Activated naive CD4-positive, alpha-beta T cell treated with anti-CD3 and anti-CD28 coated beads, Interleukin-2, amount 50 U/mL, for 24 hours (primary cell): ENCODE measurements at regions not wholly inside any gene's neighbourhood (a gene's known extent, or its start where the extent isn't known, plus 50 kb on each side); places are given as distances from the start of the nearest gene placed in this dataset.
"Not testable (repeated sequence)": the region's sequence is repeated elsewhere in the genome, so short reads cannot be mapped to it uniquely, and the experiment has no call there.

ENCODE experiments used
- H3K27ac Mint-ChIP-seq: one replicate; pipeline ENCODE4 v1.8.0; 2021; ENCODE audit warnings: mild to moderate bottlenecking, mixed read lengths
- H3K27me3 Mint-ChIP-seq: one replicate; pipeline ENCODE4 v1.8.0; 2021; ENCODE audit warnings: mixed read lengths
- H3K36me3 Mint-ChIP-seq: one replicate; pipeline ENCODE4 v1.8.0; 2021; ENCODE audit warnings: mixed read lengths
- H3K4me1 Mint-ChIP-seq: one replicate; pipeline ENCODE4 v1.8.0; 2021; ENCODE audit warnings: mixed read lengths
- H3K4me3 Mint-ChIP-seq: one replicate; pipeline ENCODE4 v1.8.0; 2021; ENCODE audit warnings: mild to moderate bottlenecking, mixed read lengths
- H3K9me3 Mint-ChIP-seq: one replicate; pipeline ENCODE4 v1.8.0; 2021; ENCODE audit warnings: mixed read lengths

DNA sequence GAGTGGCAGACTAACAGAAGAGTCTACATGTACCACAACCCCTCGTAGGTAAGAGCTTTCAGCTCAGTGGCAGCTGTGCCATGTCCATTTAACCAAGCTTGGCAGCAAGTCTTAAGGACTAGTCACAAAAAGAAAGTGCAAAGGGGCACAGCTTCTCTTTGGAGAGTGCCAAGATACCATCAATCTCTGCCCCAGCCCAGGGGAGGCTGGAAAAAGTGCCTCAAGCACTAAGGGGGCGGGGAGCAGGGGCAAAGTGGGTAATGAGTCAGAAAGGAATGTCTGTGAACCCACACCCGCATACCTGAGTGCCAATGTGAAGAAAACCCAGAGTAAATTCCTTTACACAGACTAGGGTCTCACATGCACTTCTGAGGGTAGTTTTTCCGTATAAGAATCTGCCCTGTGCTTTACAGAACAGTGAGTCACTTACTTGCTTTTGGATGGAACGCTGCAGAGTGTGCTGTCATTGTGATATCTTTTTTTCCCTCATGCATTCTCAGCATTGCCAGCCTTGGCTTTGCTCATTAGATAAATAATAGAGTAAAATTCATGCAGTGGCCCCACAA lies 219.8 kb downstream of the ZNF674 start:
- Mint-ChIP-seq H3K27ac (peak overlapping the region; percentile 92), H3K4me3 (peak overlapping the region; percentile 57), H3K9me3 (no peaks in the 10 kb centered on the region), H3K27me3 (no peaks in the 10 kb centered on the region), H3K4me1 (peaks cover 58% of the 10 kb centered on the region), H3K36me3 (no peaks in the 10 kb centered on the region)

GRCh38 chrX:46324166-46324565 lies 221.1 kb downstream of the ZNF674 start:
- H3K4me1 Mint-ChIP-seq: peaks cover 68% of the 10 kb centered on the region
- no peak overlapping the region for H3K27ac Mint-ChIP-seq

GRCh38 chrX:46322929-46323328 lies 222.3 kb downstream of the ZNF674 start:
- H3K27ac Mint-ChIP-seq: peak overlapping the region; percentile 69
- H3K4me1 Mint-ChIP-seq: peaks cover 73% of the 10 kb centered on the region
- H3K4me3 Mint-ChIP-seq: peak overlapping the region; percentile 45
- not testable (repeated sequence) for H3K36me3 Mint-ChIP-seq, H3K9me3 Mint-ChIP-seq, H3K27me3 Mint-ChIP-seq

More at GRCh38 chrX:46324166-46324565, 221.1 kb downstream of the ZNF674 start:
- Mint-ChIP-seq H3K36me3 (no peaks in the 10 kb centered on the region), H3K4me3 (no peak overlapping the region), H3K9me3 (no peaks in the 10 kb centered on the region), H3K27me3 (no peaks in the 10 kb centered on the region)

DNA sequence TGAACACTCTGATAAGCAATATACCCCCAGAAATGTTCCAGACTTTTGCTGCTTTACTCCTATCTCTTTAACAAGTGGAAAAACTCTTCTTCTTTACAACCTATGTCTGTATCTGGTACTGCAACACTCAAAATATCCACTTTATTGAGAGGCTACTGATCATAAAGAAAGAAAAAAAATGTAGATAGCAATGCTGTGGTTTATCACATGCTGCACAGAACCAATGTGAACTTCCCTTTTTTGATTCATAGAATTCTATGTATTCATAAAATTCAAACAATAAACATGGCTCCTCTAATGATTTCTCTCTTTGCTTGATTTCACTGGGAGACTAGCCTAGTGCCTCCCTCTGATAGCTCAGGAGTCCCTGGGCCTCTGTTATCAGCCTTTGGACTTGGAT lies 223.5 kb downstream of the ZNF674 start:
- Mint-ChIP-seq H3K9me3 (no peaks in the 10 kb centered on the region), H3K36me3 (no peaks in the 10 kb centered on the region), H3K27ac (peak overlapping the region; percentile 94), H3K4me1 (peaks cover 72% of the 10 kb centered on the region), H3K27me3 (no peaks in the 10 kb centered on the region), H3K4me3 (peak overlapping the region; percentile 7)

- no peaks in the 10 kb centered on the region for H3K9me3 Mint-ChIP-seq
- peak overlapping the region; percentile 47 for H3K4me3 Mint-ChIP-seq
- no peaks in the 10 kb centered on the region for H3K36me3 Mint-ChIP-seq
- H3K4me1 Mint-ChIP-seq: peaks cover 61% of the 10 kb centered on the region
- H3K27ac Mint-ChIP-seq: peak overlapping the region; percentile 94
- no peaks in the 10 kb centered on the region for H3K27me3 Mint-ChIP-seq
Observed at GRCh38 chrX:46319750-46320149, 225.5 kb downstream of the ZNF674 start.

- no peak overlapping the region for H3K4me3 Mint-ChIP-seq
- no peaks in the 10 kb centered on the region for H3K27me3 Mint-ChIP-seq
- no peak overlapping the region for H3K27ac Mint-ChIP-seq
- H3K4me1 Mint-ChIP-seq: peaks cover 58% of the 10 kb centered on the region
- no peaks in the 10 kb centered on the region for H3K36me3 Mint-ChIP-seq
- no peaks in the 10 kb centered on the region for H3K9me3 Mint-ChIP-seq
Observed at GRCh38 chrX:46318551-46318950, 226.7 kb downstream of the ZNF674 start.

- H3K36me3 Mint-ChIP-seq: no peaks in the 10 kb centered on the region
- H3K27me3 Mint-ChIP-seq: no peaks in the 10 kb centered on the region
- H3K27ac Mint-ChIP-seq: no peak overlapping the region
- H3K4me3 Mint-ChIP-seq: no peak overlapping the region
- H3K4me1 Mint-ChIP-seq: peaks cover 44% of the 10 kb centered on the region
- no peaks in the 10 kb centered on the region for H3K9me3 Mint-ChIP-seq
Observed at GRCh38 chrX:46317163-46317562, 228.1 kb downstream of the ZNF674 start.

DNA sequence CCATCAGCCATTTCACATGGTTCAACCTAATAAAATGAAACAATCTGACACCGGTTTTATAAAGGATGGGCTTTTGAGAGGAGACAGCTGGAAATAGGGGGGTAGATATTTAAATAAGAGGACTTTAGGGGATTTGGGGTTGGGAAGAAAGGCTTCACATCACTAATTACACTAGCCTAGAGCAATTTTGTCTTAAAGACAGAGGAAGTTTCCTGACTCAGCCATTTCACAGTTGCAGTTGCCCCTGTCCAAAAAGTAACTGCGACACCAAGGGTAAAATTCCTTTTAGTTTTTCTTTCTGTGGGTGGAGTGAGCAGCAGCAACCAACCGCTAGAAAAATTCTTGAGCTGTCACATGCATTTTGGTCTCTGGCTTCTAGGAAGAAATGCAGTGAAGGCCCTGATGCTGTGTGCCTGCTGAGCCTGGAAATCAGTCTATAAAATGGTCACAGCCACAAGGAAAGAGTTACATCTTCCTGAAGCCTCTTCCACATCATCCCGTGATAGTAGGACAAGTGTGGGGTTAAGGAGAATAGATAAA lies 233.6 kb downstream of the ZNF674 start:
- Mint-ChIP-seq H3K27me3 (no peaks in the 10 kb centered on the region), H3K27ac (no peak overlapping the region), H3K4me1 (peaks cover 10% of the 10 kb centered on the region), H3K9me3 (no peaks in the 10 kb centered on the region), H3K36me3 (no peaks in the 10 kb centered on the region), H3K4me3 (no peak overlapping the region)

GRCh38 chrX:46310815-46311497 lies 234.3 kb downstream of the ZNF674 start:
- Mint-ChIP-seq H3K4me1 (peaks cover 10% of the 10 kb centered on the region), H3K4me3 (no peak overlapping the region), H3K27ac (no peak overlapping the region), H3K36me3 (no peaks in the 10 kb centered on the region), H3K27me3 (no peaks in the 10 kb centered on the region), H3K9me3 (no peaks in the 10 kb centered on the region)

- H3K4me1 Mint-ChIP-seq: peaks cover 10% of the 10 kb centered on the region
Observed at GRCh38 chrX:46308110-46308509, 237.1 kb downstream of the ZNF674 start.

DNA sequence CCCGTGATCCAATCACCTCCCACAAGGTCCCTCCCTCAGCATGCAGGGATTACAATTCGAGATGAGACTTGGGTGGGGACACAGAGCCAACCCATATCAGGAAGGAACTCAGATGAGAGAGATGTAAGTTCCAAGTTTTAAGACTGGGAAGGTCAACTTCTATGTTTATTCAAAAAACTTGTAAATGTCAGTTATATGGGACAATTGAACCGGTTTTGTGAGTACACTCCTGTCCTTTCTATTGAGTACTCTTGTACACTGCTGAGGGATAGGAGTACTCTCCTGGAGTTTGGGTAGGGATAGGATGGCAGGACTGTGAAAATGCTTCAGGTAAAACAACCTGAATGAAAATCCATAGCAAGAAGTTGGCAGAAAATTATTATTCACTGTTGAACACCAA lies 239.1 kb downstream of the ZNF674 start:
- no peak overlapping the region for H3K27ac Mint-ChIP-seq
- no peaks in the 10 kb centered on the region for H3K27me3 Mint-ChIP-seq
- no peaks in the 10 kb centered on the region for H3K9me3 Mint-ChIP-seq
- peaks cover 4% of the 10 kb centered on the region for H3K36me3 Mint-ChIP-seq
- peaks cover 6% of the 10 kb centered on the region for H3K4me1 Mint-ChIP-seq
- H3K4me3 Mint-ChIP-seq: no peak overlapping the region

More at GRCh38 chrX:46308110-46308509, 237.1 kb downstream of the ZNF674 start:
- Mint-ChIP-seq H3K4me3 (no peak overlapping the region), H3K27ac (no peak overlapping the region), H3K9me3 (no peaks in the 10 kb centered on the region), H3K36me3 (peaks cover 4% of the 10 kb centered on the region), H3K27me3 (no peaks in the 10 kb centered on the region)

DNA sequence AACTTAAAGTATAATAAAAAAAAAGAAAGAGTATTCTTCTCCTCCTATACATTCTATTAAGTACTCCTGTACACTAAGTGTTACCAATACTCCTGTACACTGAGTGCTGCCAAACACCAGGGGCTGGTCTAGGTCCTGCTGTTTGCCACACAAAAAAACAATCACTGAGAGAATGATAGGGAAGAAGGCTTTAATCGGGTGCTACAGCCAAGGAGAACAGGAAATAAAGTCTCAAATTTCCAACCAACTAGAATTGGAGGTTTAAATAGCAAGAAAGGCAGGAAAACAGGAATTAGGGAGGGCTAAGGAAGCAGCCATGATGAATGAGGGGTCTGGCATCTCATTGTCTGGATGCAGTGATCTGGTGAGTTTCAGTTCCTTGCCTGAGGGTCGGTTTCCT lies 239.8 kb downstream of the ZNF674 start:
- Mint-ChIP-seq H3K27ac (no peak overlapping the region), H3K36me3 (peaks cover 4% of the 10 kb centered on the region), H3K27me3 (no peaks in the 10 kb centered on the region), H3K9me3 (no peaks in the 10 kb centered on the region), H3K4me3 (no peak overlapping the region), H3K4me1 (no peaks in the 10 kb centered on the region)

- no peaks in the 10 kb centered on the region for H3K4me1 Mint-ChIP-seq
- peaks cover 4% of the 10 kb centered on the region for H3K36me3 Mint-ChIP-seq
- H3K9me3 Mint-ChIP-seq: no peaks in the 10 kb centered on the region
- H3K27me3 Mint-ChIP-seq: no peaks in the 10 kb centered on the region
- H3K27ac Mint-ChIP-seq: no peak overlapping the region
- no peak overlapping the region for H3K4me3 Mint-ChIP-seq
Observed at GRCh38 chrX:46301903-46302302, 243.3 kb downstream of the ZNF674 start.

DNA sequence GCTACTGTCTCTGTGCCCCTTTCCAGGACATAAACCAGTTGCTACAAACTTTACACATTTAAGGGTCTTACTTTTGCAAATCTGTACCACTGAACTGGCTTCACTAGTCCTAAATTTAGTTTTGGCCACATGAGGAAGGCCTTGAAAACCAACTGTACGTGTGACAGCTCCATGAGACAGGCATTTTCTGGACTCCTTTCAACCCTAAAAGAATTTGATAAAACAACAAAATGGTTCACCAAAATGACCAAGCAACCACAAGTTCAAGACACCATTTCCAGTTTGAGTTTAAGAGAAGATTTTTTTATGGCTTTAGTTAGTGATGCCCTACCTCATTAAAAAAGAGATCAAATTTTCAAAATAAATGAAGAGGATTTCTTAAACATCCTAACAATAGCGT lies 246.4 kb downstream of the ZNF674 start:
- H3K27ac Mint-ChIP-seq: no peak overlapping the region
- no peaks in the 10 kb centered on the region for H3K27me3 Mint-ChIP-seq
- no peaks in the 10 kb centered on the region for H3K9me3 Mint-ChIP-seq
- no peaks in the 10 kb centered on the region for H3K4me1 Mint-ChIP-seq
- H3K36me3 Mint-ChIP-seq: no peaks in the 10 kb centered on the region
- no peak overlapping the region for H3K4me3 Mint-ChIP-seq

- Mint-ChIP-seq H3K9me3 (no peaks in the 10 kb centered on the region), H3K27me3 (no peaks in the 10 kb centered on the region), H3K4me3 (no peak overlapping the region), H3K36me3 (no peaks in the 10 kb centered on the region), H3K4me1 (no peaks in the 10 kb centered on the region), H3K27ac (peak overlapping the region; percentile 35)
Observed at GRCh38 chrX:46295963-46296362, 249.3 kb downstream of the ZNF674 start.

DNA sequence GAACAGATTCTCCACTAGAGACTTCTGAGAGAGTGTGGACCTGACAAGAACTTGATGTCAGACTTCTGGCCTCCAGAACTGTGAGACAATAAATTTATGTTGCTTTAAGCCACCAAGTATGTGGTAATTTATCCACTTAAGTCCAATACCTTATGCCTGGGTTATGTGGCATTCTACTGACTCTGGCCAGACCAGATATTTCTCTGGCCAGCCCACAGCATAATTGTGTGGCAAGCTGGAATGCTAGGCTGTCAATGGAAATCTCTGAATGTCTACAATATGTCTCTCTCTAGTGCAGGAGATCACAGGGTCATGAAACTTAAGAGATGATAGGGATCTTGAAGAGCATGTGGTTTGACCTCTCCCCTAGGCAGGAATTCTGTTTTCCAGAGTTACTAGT lies 251.0 kb downstream of the ZNF674 start:
- Mint-ChIP-seq H3K9me3 (no peaks in the 10 kb centered on the region), H3K4me3 (no peak overlapping the region), H3K27me3 (no peaks in the 10 kb centered on the region), H3K27ac (no peak overlapping the region), H3K36me3 (no peaks in the 10 kb centered on the region), H3K4me1 (no peaks in the 10 kb centered on the region)
